ENCODE measurements at regions not wholly inside any gene's neighbourhood (a gene's known extent, or its start where the extent isn't known, plus 50 kb on each side); places are given as distances from the start of the nearest gene placed in this dataset.
"Not testable (repeated sequence)": the region's sequence is repeated elsewhere in the genome, so short reads cannot be mapped to it uniquely, and the experiment has no call there.

DNA sequence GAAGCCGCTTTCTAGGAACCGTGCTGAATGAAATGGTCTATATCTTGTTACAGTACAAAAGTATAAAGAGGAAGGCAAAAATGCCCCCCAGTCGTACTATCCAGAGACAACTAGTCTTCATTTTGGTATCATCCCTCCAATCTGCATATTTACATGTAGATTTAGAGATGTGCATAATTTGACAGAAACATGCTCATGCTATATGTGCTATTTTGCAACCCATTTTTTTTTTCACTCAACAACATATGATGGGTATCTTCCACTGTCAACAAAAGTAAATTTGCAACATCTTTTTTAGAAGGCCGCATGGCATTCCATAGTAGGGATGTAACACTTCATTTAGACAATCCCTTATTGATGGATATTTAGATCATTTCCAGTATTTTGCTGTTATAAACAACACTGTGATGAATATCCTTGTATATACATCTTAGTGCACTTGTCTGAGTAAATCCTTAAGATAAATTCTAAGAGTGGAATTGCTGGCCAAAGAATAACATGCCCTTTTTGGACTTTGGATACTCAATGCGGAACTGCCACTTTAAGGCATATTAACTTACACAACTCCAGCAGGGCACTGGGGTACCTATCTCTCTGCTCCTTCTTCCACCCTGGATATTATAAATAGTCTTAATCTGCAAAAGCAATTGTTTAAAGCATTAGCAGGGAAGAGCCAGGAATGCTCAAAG lies 71.1 kb upstream of the SH3PXD2B start:
- no peak for DNase-seq

DNA sequence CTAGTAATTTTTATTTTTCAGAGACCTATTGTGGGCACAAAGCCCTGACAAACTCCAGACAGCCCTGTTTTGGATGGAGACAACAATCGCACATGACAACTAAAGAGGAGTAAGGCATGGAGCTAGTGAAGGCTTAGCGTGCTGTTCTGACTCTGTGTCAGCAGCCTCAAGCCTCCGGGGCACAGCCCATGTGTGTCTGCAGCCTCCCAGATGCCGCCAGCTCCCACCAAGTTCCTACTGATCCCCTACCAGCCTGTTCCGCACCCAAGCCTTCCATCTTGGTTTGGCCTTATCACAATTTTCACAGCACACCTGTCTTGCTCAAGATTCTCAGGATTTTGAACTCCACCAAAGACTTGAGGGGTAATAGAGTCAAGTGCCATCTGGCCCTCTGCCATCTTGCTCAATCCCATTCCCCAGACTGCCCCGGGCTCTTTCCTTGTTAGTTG lies 70.3 kb upstream of the SH3PXD2B start:
- DNase-seq = no peak

DNA sequence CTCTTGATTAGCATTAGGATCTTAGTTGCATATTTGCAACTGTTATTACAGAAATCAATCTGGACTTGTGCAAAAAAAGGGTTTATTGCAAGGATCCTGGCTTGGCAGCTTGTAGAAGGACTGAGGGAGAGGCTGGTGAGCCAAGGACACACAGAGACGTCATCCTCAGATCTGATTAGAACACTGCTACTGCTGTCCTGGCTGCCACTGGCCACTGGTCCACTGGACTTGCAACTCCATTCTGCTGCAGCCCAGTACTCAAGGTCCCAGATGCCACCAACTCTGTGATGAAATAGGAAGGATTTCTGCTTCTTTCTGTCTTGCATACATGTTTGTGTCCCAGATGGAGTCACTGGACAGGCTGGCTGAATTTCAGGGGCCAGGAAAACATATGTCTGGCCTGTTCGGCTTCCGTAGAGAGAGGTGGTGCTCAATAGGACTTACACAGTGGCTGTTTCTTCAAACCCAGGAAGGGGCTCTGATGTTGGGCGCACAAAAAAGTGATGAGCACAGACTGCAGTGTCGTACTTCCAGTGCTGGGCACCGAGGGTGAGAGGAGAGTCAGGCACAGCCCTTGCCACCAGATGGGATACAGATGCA lies 68.9 kb upstream of the SH3PXD2B start:
- no peak for DNase-seq

DNA sequence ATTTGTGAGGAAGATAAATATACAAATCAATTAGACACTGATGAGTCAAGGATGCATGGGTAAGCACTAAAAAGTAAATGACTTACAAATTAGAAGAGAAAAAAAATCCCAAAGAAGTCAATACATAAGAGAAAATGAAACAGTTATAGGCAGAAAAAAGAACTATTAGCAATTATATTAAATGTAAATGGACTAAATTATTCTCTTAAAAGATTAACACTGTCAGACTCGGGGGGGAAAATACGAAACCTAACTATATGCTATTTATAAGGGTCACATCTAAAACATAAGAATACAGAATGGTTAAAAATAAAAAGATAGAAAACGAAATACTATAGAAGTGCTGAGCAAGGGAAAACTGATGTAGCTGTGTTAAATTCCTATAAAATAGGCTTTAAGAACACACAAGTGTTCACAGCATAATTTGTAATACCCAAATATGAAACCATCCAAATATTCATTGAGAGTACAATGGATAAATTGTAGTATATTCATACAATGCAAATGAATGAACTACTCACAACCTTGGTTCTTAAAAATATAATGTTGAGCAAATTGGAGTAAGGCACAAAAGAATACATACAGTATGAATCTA lies 67.1 kb upstream of the SH3PXD2B start:
- DNase-seq = no peak

DNA sequence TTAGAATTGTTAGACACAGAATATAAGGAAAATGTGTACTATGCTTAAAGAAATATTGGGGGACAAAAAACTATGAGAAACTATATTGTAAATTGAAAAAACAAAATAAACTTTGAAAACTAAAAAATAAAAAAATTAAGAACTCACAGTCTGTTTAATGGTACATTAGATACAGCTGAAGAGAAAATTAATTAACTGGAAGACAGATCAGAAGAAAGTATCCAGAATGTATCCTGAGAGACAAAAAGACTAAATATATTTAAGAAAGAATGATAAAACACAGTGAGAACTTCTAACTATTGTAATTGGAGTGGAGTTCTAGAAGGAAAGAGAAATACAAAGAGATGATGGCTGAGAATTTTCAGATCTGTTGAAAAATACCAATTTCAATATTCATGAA lies 57.6 kb upstream of the SH3PXD2B start:
- DNase-seq = no peak

DNA sequence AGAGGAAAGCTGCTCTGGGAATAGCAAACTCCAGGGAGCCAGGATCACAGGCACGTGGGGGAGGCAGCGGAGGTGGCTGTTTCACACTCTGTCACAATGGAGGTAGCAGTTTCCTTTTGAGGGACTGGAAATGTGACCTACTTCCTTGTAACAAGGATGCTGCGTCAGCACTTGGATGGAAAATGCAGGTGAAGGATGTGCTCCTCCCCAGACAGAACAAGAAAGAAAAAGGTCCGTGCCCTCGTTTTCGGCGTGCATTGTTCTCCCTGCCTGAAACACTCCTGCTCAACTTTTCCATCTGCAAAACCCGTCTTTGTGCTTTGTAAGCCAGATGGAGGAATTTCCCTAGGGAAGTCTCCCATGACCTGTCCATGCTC lies 55.1 kb upstream of the SH3PXD2B start:
- DNase-seq = no peak

DNA sequence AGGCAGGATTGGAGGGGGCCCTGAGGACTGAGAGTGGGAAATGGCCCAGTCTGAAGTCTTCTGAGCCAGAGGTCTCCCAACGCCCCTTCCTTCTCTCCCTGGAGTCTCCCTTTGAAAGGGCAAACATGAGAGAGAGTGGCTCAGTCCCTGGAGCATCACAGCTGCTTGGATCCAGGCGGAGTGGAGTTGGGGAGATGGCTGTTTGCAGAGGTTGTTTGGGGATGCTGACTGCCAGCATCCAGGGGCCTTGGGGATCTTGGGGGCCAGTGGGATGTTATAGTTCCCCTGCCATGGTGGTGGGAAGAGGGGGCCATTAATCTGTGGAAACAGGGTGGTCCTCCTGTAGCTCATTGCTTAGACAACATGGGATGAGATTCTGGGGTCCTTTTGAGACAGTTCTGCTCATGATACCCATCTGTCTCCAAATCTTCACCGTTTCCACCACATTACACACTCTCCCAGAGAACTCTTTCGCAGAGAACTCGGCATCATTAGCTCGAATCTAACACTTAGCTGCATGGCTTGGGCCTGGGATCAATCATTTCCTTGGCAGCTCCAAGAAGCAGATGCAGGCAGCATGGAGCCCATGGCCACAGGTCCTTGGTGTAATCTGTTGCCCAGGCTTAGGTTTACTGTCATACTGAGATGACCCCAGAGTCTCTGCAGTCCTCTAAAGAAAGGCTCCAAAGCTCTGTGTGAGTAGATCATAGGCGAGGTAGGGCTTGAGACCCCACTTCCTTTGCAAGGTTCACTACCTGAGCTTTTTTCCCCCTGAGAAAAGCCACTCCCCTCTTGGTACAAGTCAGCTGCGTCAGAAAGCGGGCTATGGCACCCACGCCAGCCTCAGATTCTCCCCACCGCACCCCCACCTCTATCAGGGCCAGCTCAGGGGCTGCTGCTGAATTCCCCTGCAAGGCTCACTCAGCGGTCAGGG lies 54.4 kb upstream of the SH3PXD2B start:
- DNase-seq = no peak

DNA sequence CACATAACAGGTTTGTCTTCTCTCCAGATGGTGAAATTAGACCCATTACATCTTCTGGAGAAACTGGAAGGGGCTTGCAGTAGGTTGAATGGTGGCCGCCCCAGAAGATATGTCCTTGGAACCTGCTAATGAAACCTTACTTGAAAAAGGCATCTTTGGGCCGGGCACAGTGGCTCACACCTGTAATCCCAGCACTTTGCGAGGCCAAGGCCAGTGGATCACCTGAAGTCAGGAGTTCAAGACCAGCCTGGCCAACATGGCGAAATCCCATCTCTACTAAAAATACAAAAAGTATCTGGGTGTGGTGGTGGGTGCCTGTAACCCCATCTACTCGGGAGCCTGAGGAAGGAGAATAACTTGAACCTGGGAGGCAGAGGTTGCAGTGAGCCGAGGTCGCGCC lies 53.2 kb upstream of the SH3PXD2B start:
- DNase-seq = not testable (repeated sequence)

DNA sequence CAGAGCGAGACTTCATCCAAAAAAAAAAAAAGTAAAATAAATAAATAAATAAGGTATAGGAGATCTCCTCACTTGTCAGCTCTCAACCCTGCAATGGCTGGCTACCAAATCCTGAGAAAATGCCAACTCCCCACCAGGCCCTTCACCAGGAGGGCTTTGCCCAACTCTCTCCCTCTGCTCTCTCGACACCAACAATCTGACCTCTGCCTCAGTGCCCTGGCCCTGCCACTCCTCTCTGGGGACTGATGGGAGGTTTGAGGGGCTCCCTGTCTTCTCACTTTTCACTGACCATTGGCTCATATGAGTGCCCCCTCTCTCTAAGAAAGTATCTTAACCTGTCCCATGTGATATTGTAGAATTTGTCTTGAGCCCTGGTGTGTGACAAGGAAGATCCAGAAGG lies 52.6 kb upstream of the SH3PXD2B start:
- no peak for DNase-seq

DNA sequence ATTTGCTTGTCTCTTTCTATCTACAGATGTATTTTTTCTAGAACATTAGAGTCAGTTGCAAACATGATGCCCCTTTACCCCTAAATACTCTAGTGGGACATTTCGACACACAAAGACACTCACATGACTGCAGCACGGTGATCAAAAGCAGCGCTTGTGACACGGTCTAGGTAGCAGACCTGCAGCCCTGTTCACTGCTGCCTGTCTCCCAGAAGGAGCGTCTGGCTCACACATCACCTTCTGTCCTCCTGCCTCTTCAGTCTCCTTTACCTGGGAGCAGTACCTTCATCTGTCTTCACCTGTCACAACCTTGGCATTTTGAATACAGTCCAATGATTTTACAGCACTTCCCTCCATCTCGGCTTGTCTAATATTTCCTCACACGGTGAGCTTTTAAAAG lies 51.9 kb upstream of the SH3PXD2B start:
- no peak for DNase-seq

DNA sequence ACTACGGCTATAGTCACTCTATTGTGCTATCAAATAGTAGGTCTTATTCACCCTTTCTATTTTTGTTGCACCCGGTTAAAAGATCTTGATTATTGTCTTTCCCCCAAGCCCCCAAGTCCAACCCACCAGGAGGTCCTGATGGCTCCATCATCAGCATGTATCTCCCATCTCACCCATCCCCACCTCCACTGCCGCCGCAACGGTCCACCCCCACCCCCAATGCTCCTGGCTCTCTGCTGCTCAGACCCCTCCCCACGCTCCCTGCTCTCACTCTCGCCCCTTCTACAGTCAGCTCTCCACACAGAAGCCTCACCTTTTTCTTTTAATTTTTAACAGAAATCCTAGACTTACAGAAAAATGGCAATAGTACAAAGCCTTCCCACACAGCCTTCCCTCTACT lies 51.5 kb upstream of the SH3PXD2B start:
- DNase-seq = no peak

DNA sequence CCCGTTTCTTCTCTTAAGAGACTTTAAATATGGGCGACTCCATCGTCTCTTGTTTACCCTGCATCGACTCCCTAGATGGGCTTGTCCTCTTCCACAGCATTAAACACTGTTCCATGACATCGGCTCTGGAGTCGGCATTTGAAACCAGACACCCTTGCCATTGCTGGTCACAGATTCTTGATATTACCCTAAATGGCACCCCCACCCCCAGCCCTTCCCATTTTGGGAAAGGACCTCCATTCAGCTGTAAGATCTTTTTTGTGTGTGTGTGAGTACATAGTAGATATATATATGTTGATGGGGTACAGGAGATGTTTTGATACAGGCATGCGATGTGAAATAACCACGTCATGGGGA lies 51.1 kb upstream of the SH3PXD2B start:
- no peak for DNase-seq

DNA sequence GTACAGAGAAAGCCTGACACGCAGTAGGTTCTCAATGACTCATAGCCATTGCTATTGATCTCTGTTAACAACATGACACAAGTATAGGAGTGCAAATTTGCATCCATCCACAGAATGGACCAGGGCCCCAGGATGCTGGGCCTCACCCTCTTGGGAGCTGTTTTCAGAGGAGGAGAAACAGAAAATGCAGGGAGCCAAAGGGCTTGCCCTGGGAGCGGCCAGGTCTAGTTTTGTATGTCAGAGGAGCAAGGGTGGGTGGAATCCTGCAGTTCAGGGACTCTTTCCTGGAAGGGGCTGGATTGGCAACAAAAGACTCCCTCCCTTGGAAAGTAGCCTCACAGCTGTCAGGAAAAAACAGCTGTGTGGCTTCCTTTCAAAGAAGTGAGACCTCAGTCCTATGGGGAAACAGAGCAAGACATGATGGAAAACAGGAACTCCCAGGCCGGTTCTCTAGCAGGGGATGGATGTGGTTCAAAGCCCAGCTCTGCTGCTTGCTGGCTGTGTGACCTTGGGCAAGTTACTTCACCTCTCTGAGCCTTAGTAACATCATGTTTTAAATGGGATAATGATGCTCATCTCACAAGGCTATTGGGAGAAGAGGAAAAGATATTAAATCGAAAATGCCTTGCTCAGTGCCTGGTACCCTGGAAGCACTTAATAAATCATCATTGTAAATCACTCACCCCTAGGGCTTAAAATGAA lies 50.5 kb upstream of the SH3PXD2B start:
- DNase-seq = no peak

DNA sequence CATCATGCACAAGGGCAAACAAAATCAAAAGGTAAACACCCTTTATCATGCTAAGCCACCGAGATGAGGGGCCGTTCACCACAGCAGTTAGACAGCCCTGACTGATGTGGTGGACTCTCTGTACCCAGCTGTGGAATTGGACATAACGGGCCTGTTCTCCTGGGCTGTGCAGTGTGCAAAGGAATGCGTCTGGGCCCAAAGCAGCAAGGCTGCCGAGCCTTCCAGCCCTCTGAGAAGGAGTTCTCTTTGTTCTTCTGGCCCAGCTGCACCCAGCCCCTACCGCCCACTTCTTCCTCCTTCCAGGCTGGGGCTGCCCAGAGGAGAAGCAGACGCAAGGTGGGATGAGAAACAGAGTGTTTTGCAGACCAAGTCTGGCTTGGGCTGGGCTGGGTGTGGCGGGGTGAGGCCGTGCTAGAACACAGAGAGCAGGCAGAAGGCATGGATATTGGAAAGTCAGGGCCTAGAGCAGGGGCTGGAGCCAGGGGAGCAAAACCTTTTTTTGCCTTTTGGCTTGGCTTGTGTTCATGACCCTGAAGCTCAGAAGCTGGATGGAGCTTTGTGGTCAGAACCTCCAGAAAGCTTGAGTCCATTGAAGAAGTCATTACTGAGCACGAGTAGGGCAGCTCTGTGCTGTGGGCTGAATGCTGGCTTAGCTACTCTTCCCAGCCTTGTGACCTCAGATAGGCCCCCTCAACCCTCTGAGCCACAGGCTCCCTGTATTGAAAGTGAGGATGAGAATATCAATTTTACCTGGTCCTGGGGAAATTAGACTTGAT lies 49.8 kb upstream of the SH3PXD2B start:
- DNase-seq = no peak
